ENCODE measurements at regions not wholly inside any gene's neighbourhood (a gene's known extent, or its start where the extent isn't known, plus 50 kb on each side); places are given as distances from the start of the nearest gene placed in this dataset.
A peak's percentile ranks its signal among the peaks of the same experiment; 100 is the strongest.

- Histone ChIP-seq H4K20me1 (replicated peaks in 1 of 2; ENCODE audit: control insufficient read depth in 1 of 2, insufficient read depth in 2 of 2, low read length in 2 of 2) (no peaks in the 10 kb centered on the region), H3K18ac (ENCODE audit: extremely low read depth, low read length) (no peak overlapping the region)
- no peak for FAIRE-seq
These were observed 191.7 kb downstream of the CRLF2 start for GRCh38 chrX:1020634-1021166.

More at GRCh38 chrX:1020634-1021166, 191.7 kb downstream of the CRLF2 start:
- Histone ChIP-seq H4K8ac (ENCODE audit: extremely low read depth, insufficient read depth, low read length) (no peak overlapping the region), H3K4me2 (ENCODE audit: insufficient read depth in 1 of 2, low read depth in 2 of 2, low read length in 2 of 2) (no peak overlapping the region), H3K56ac (replicated peaks; ENCODE audit: insufficient read length, low read depth, low read length) (no peak overlapping the region), H2BK12ac (ENCODE audit: low read depth, low read length) (no peak overlapping the region), H3K4me1 (replicated peaks in 1 of 4; ENCODE audit: control insufficient read depth in 3 of 4, insufficient read depth in 4 of 4, low read length in 3 of 4) (no peaks in the 10 kb centered on the region), H2BK5ac (ENCODE audit: low read depth, low read length) (no peak overlapping the region), H3K4ac (replicated peaks; ENCODE audit: insufficient read length, low read depth, low read length) (no peak overlapping the region), H3K23me2 (ENCODE audit: low read depth, low read length) (no peaks in the 10 kb centered on the region), H2BK120ac (replicated peaks; ENCODE audit: low read depth, low read length) (no peak overlapping the region), H3K79me2 (ENCODE audit: control insufficient read depth in 1 of 2, insufficient read depth in 2 of 2, low read length in 2 of 2) (no peaks in the 10 kb centered on the region), H3K27me3 (replicated peaks in 1 of 4; ENCODE audit: control insufficient read depth in 3 of 4, extremely low read depth in 1 of 4, insufficient read depth in 3 of 4, low read length in 3 of 4) (no peaks in the 10 kb centered on the region), H2BK20ac (ENCODE audit: low read length) (no peak overlapping the region), H3K9ac (replicated peaks in 1 of 4; ENCODE audit: extremely low read depth in 1 of 4, low read depth in 3 of 4, low read length in 3 of 4) (no peak overlapping the region), H3K79me1 (ENCODE audit: low read depth, low read length) (no peaks in the 10 kb centered on the region), H2AK5ac (ENCODE audit: low read depth, low read length) (no peak overlapping the region), H3K27ac (ENCODE audit: low read depth, low read length) (no peak overlapping the region), H3K9me3 (ENCODE audit: insufficient read depth in 2 of 2, low read depth in 1 of 2, low read length in 1 of 2) (peaks cover 7 to 10% of the 10 kb centered on the region in 2 experiments), H3K23ac (ENCODE audit: insufficient read length) (no peak overlapping the region), H4K5ac (ENCODE audit: insufficient read length, low read depth, low read length) (no peak overlapping the region), H3K14ac (ENCODE audit: insufficient read length) (no peak overlapping the region), H4K91ac (replicated peaks; ENCODE audit: insufficient read length, low read length) (no peak overlapping the region), H2AFZ (ENCODE audit: low read length) (no peak overlapping the region), H2BK15ac (ENCODE audit: low read length) (no peak overlapping the region), H3K36me3 (ENCODE audit: control insufficient read depth in 2 of 4, insufficient read depth in 4 of 4, low read length in 3 of 4) (no peaks in the 10 kb centered on the region), H3K4me3 (ENCODE audit: extremely low read depth in 1 of 4, insufficient read depth in 2 of 4, low read depth in 3 of 4, low read length in 4 of 4) (no peak overlapping the region)
- POLR2A ChIA-PET (ENCODE audit: partially characterized antibody): no interaction called here
- TF ChIP-seq KDM1A (IDR thresholded peaks at IDR 0.05; ENCODE audit: borderline replicate concordance, low read length): peak; percentile 27; the same call in 1 of the 2 replicates
- no peak for TF ChIP-seq RXRA (IDR thresholded peaks at IDR 0.05; ENCODE audit: insufficient read depth, low read depth, low read length)
- no peak for TF ChIP-seq POU5F1 (IDR thresholded peaks at IDR 0.05; ENCODE audit: low read depth, low read length)
- TF ChIP-seq, protein P1, sequence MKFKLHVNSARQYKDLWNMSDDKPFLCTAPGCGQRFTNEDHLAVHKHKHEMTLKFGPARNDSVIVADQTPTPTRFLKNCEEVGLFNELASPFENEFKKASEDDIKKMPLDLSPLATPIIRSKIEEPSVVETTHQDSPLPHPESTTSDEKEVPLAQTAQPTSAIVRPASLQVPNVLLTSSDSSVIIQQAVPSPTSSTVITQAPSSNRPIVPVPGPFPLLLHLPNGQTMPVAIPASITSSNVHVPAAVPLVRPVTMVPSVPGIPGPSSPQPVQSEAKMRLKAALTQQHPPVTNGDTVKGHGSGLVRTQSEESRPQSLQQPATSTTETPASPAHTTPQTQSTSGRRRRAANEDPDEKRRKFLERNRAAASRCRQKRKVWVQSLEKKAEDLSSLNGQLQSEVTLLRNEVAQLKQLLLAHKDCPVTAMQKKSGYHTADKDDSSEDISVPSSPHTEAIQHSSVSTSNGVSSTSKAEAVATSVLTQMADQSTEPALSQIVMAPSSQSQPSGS (IDR thresholded peaks at IDR 0.05; ENCODE audit: low read length): no peak
- WGBS, 2 experiments (ENCODE audit: extremely low coverage in 1 of 2, insufficient coverage in 1 of 2, insufficient read length in 1 of 2, insufficient replicate concordance in 2 of 2, low coverage in 1 of 2, low lambda C conversion rate in 2 of 2, missing lambda C conversion rate in 1 of 2): 93% methylated on average over 3 of the region's 3 CpGs; no CpG with 5 or more reads in 1 of the 2 experiments
- CTCF ChIA-PET (ENCODE audit: partially characterized antibody): no interaction called here
- no peak for DNase-seq (ENCODE audit: low read depth in 1 of 2, low spot score in 2 of 2)

All from H1 (cell line).